B cell (primary cell): ENCODE measurements at regions not wholly inside any gene's neighbourhood (a gene's known extent, or its start where the extent isn't known, plus 50 kb on each side); places are given as distances from the start of the nearest gene placed in this dataset.

Source experiments
- ATAC-seq: fragments of 200-7000 bp; cut with Tn5 transposase; one replicate; pipeline ENCODE4 v1.10.0; 2021; ENCODE audit warnings: low read depth, mild to moderate bottlenecking, moderate number of reproducible peaks, moderate library complexity
- CTCF ChIA-PET: fragments of 350-600 bp; sonication (Branson Sonifier 250); formaldehyde crosslinking; loops from one replicate; lab custom pipeline; 2021; ENCODE audit warnings: antibody characterized with exemption, inconsistent platforms; lab: Charles Lee
- POLR2A ChIA-PET: fragments of 350-600 bp; sonication (Branson Sonifier 250); formaldehyde crosslinking; loops from one replicate; lab custom pipeline; 2021; ENCODE audit warnings: antibody characterized with exemption; lab: Charles Lee
- DNase-seq: peaks from one replicate; pipeline ENCODE4 v3.0.0; 2013
- H2AFZ ChIP-seq: 2 replicates; pipeline ENCODE4 v1.6.1; 2012; ENCODE audit warnings: mild to moderate bottlenecking, low read depth, low read length; ENCODE audit not compliant: insufficient read depth, poor library complexity, severe bottlenecking
- H3K27ac ChIP-seq, 2 donors: 1 replicate in 1 of 2; 2 replicates in 1 of 2; pipeline ENCODE4 v1.5.1; 2012 to 2013; ENCODE audit warnings: low read length in 2 of 2, mild to moderate bottlenecking in 2 of 2, moderate library complexity in 1 of 2
- H3K27me3 ChIP-seq, 4 experiments: fragments of 200-600 bp in 1 of 4; sonication (generic) in 1 of 4; replicated peaks in 1 of 4; 1 replicate in 2 of 4; 2 replicates in 2 of 4; pipeline versions ENCODE4 v1.6.1 to v1.7.0; 2013 to 2016; ENCODE audit warnings: low read length in 3 of 4, mild to moderate bottlenecking in 2 of 4, mixed read lengths in 1 of 4, moderate library complexity in 1 of 4; ENCODE audit not compliant: insufficient read depth in 4 of 4, control insufficient read depth in 3 of 4; ENCODE audit errors: control extremely low read depth in 1 of 4
- H3K36me3 ChIP-seq, 2 experiments: replicated peaks in 1 of 2; 1 replicate in 1 of 2; 2 replicates in 1 of 2; pipeline versions ENCODE4 v1.6.1 to v1.7.1; 2013; ENCODE audit warnings: low read length in 1 of 2; ENCODE audit not compliant: insufficient read depth in 2 of 2, control insufficient read depth in 1 of 2; ENCODE audit errors: control extremely low read depth in 1 of 2, extremely low read depth in 1 of 2
- H3K4me1 ChIP-seq, 2 donors: fragments of 200-600 bp in 1 of 2; sonication (generic) in 1 of 2; 1 replicate in 1 of 2; 2 replicates in 1 of 2; pipeline versions ENCODE4 v1.5.1 to v1.6.1; 2013 to 2017; ENCODE audit warnings: low read length in 2 of 2; ENCODE audit not compliant: control insufficient read depth in 2 of 2, insufficient read depth in 2 of 2
- H3K4me2 ChIP-seq: replicated peaks from 2 replicates; pipeline ENCODE3; 2012; ENCODE audit warnings: mild to moderate bottlenecking, low read depth, low read length; ENCODE audit not compliant: poor library complexity, severe bottlenecking
- H3K4me3 ChIP-seq, 5 experiments: fragments of 200-600 bp in 1 of 5; sonication (generic) in 1 of 5; 1 replicate in 3 of 5; 2 replicates in 2 of 5; pipeline versions ENCODE4 v1.5.1 to v1.7.0; 2011 to 2016; ENCODE audit warnings: low read length in 4 of 5, mild to moderate bottlenecking in 4 of 5, low read depth in 2 of 5, control low read depth in 1 of 5, moderate library complexity in 1 of 5; ENCODE audit not compliant: insufficient read depth in 1 of 5; ENCODE audit errors: control extremely low read depth in 1 of 5, extremely low read depth in 1 of 5
- H3K79me2 ChIP-seq: fragments of 200-600 bp; sonication (generic); one replicate; pipeline ENCODE4 v1.6.0; 2016; ENCODE audit warnings: low read length; ENCODE audit not compliant: control insufficient read depth, insufficient read depth
- H3K9ac ChIP-seq: fragments of 200-600 bp; sonication (generic); 2 replicates; pipeline ENCODE4 v1.6.1; 2017; ENCODE audit warnings: mild to moderate bottlenecking, low read length, moderate library complexity
- H3K9me3 ChIP-seq, 3 donors: one replicate each; pipeline versions ENCODE4 v1.6.1 to v1.7.1; 2013; ENCODE audit warnings: low read length in 2 of 3; ENCODE audit not compliant: control insufficient read depth in 2 of 3, insufficient read depth in 1 of 3; ENCODE audit errors: control extremely low read depth in 1 of 3
- H4K20me1 ChIP-seq: 2 replicates; pipeline ENCODE4 v1.6.0; 2012; ENCODE audit warnings: mild to moderate bottlenecking, low read length; ENCODE audit not compliant: insufficient read depth, control insufficient read depth, poor library complexity, severe bottlenecking
- H3K27ac Mint-ChIP-seq: one replicate; pipeline ENCODE4 v1.8.0; 2021; ENCODE audit warnings: mixed read lengths
- H3K27me3 Mint-ChIP-seq: one replicate; pipeline ENCODE4 v1.8.0; 2021; ENCODE audit warnings: mixed read lengths
- H3K4me1 Mint-ChIP-seq: one replicate; pipeline ENCODE4 v1.8.0; 2021; ENCODE audit warnings: mixed read lengths
- H3K4me3 Mint-ChIP-seq: one replicate; pipeline ENCODE4 v1.8.0; 2021; ENCODE audit warnings: mixed read lengths
- H3K9me3 Mint-ChIP-seq: one replicate; pipeline ENCODE4 v1.8.0; 2022; ENCODE audit warnings: mixed read lengths; ENCODE audit not compliant: insufficient read depth
- CTCF ChIP-seq: fragments of 200-600 bp; IDR thresholded peaks from one replicate; pipeline ENCODE4 v1.8.0; 2022; ENCODE audit warnings: antibody characterized with exemption, mild to moderate bottlenecking
- EZH2 ChIP-seq: IDR thresholded peaks from 2 replicates; pipeline ENCODE4 v1.6.1; 2012; ENCODE audit warnings: borderline replicate concordance, low read depth, mild to moderate bottlenecking, moderate library complexity, low read length; ENCODE audit not compliant: insufficient read depth, poor library complexity, severe bottlenecking
- WGBS: methylation state at CpG from one replicate; pipeline ENCODE4 v1.1.5; 2013; ENCODE audit warnings: missing lambda C conversion rate; ENCODE audit not compliant: insufficient coverage; 5-methylcytosine and 5-hydroxymethylcytosine counted together
- intact Hi-C: fragments of 100-400 bp; cut with micrococcal nuclease; formaldehyde crosslinking; loops from one replicate; pipeline ENCODE4 v1.10.0; 2022

- no peaks in the 10 kb centered on the region for H3K36me3 ChIP-seq
- Mint-ChIP-seq H3K27me3 (peaks cover 26% of the 10 kb centered on the region), H3K27ac (no peak overlapping the region), H3K4me1 (no peaks in the 10 kb centered on the region), H3K4me3 (no peak overlapping the region), H3K9me3 (no peaks in the 10 kb centered on the region)
- DNase-seq (no peak), ATAC-seq (no peak)
- H3K4me3 ChIP-seq = no peak overlapping the region
- H3K27me3 ChIP-seq = peaks cover 0 to 11% (median 0%) of the 10 kb centered on the region in 4 experiments
- no peak overlapping the region for H2AFZ ChIP-seq
- 39% methylated on average over 16 of the region's 19 CpGs for WGBS
- no peaks in the 10 kb centered on the region for H3K79me2 ChIP-seq
- POLR2A ChIA-PET = no interaction called here
- no peak overlapping the region for H3K27ac ChIP-seq
- no peak overlapping the region for H3K4me2 ChIP-seq
- CTCF ChIA-PET = no interaction called here
- no peaks in the 10 kb centered on the region for H4K20me1 ChIP-seq
- peaks cover 0 to 2% (median 0%) of the 10 kb centered on the region in 3 donors for H3K9me3 ChIP-seq
- H3K9ac ChIP-seq = no peak overlapping the region
- TF ChIP-seq EZH2 (no peak), CTCF (no peak)
- intact Hi-C loops = no loop called here
- no peaks in the 10 kb centered on the region for H3K4me1 ChIP-seq
Observed at GRCh38 chr14:94961386-94962165, 191.7 kb upstream of the GSC start.

GRCh38 chr14:94960285-94961001, 190.5 kb upstream of the GSC start:
- Mint-ChIP-seq H3K9me3 (no peaks in the 10 kb centered on the region), H3K27me3 (peaks cover 23% of the 10 kb centered on the region), H3K4me1 (no peaks in the 10 kb centered on the region), H3K27ac (no peak overlapping the region), H3K4me3 (no peak overlapping the region)
- DNase-seq (no peak), ATAC-seq (no peak)
- peaks cover 0 to 2% (median 0%) of the 10 kb centered on the region in 3 donors for H3K9me3 ChIP-seq
- ChIA-PET POLR2A (no interaction called here), CTCF (no interaction called here)
- peaks cover 0 to 7% (median 0%) of the 10 kb centered on the region in 4 experiments for H3K27me3 ChIP-seq
- no peaks in the 10 kb centered on the region for H3K4me1 ChIP-seq
- TF ChIP-seq CTCF = no peak
- no peak for TF ChIP-seq EZH2
- no peak overlapping the region for H3K4me3 ChIP-seq
- no peaks in the 10 kb centered on the region for H3K79me2 ChIP-seq
- no peak overlapping the region for H3K4me2 ChIP-seq
- H3K36me3 ChIP-seq = no peaks in the 10 kb centered on the region
- H3K9ac ChIP-seq = no peak overlapping the region
- H3K27ac ChIP-seq = no peak overlapping the region
- WGBS = 95% methylated on average over 7 of the region's 9 CpGs
- intact Hi-C loops = no loop called here
- H2AFZ ChIP-seq = no peak overlapping the region
- no peaks in the 10 kb centered on the region for H4K20me1 ChIP-seq
